ENCODE measurements at regions not wholly inside any gene's neighbourhood (a gene's known extent, or its start where the extent isn't known, plus 50 kb on each side); places are given as distances from the start of the nearest gene placed in this dataset.
"Not testable (repeated sequence)": the region's sequence is repeated elsewhere in the genome, so short reads cannot be mapped to it uniquely, and the experiment has no call there.

DNA sequence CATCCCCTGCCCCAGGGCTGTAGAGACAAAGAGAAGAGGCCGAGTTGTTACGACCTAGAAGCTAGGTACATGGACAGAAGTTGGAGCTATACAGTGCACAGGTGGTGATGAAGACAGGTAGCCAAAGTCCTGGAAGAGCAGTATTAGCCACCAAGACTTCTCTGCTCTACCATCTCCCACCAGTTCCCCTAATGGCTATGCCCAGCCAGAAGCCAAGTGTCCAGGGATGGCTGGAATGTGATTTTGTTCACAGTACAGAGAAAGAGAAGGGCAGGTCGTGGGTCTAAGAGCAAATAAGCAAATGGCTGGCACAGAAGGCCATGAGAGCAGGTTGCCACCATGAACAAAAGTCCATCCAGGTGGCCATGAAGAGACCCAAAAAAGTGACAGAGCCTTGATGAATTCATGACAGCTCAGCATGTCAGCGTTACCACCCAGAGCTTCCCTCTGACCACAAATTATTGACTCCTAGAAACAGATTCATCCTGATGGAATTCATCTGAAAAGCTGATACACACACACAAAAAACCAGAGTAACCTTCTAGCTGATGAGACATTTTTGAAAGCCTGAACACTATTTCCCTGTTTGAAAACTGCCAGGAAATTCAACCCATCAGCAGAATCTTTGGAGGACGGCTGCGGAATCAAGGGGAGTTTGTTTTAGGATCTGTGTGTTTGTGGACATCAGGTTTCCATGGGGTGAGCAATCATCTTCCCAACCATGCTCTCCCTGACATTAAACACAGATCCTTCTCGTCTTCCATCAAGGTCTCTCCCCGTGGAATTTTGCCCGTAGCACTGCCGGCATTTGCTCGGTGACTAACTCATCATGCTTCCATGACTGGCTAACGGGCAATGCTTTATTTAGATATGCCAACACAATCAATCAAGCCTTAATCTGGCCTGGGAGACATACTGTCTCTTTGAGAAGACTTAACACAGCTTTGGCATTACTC lies 906.7 kb upstream of the AUTS2 start:
- DNase-seq, result peak; percentile 98

- DNase-seq, result no peak
Observed at GRCh38 chr7:68692511-68692910, 905.8 kb upstream of the AUTS2 start.

DNA sequence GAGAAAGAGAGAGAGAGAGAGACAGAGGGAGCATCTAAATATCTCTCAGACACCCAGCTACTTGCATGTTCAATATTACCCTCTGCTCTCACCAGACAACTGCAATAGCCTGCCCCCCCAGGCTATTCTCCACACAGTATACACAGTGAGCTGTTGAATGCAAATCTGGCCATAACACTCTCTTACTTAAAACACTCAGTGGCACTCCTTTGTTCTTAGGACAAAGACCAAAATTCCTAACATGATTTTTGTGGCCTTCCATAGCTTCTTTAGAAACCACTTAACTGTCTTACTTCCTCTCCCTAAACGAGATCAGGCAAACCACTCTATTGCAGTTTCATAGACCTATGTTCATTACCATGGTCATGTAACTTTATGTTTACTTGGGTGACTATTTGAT lies 903.6 kb upstream of the AUTS2 start:
- DNase-seq, result no peak

DNA sequence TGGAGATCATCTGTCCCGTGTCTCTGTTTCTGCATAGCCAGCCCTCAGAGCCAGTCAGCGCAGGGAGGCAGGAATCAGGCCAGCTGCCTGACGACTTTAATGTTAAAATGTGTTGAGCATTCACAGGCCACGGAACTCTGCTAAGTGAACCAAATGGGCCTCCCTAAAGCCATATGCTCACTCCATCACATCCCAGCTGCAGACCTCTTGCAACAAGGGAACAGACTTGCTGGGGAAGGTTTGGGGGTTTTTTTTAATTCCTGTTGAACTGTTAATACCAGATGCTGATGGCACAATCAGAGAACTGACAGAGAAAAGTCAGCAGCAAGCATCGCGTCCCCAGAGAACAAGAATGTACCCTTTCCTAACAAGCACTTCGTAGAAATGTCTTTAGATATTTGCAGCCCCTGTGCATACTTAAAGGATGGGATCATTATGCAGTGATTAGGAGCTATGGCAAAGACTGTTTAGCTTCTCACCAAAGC lies 900.4 kb upstream of the AUTS2 start:
- DNase-seq, result no peak

DNA sequence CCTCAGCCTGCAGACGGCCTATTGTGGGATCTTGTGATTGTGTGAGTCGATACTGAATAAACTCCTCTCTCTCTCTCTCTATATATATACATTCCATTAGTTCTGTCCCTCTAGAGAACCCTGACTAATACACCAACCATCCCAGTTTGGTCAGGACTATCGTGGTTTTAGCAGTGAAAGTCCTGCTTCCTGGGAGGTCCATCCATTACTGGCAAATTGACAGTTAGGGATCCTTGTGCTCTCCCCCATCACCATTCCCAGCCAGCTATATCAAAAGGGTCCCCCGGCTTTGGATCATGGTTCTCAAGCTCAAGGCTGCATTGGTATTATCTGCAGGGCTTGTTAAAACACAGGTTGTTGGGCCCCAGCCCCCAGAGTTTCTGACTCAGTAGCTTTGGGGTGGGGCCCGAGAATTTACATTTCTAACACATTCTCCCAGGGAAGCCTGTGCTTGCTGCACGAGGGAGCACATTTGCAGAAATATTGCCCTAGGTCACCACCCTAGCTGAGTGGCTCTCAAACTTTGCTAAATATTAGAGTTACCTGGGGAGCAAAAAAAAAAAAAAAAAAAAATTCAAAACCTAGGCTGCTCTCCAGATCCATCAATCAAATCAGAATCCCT lies 899.1 kb upstream of the AUTS2 start:
- DNase-seq, result peak; percentile 95

DNA sequence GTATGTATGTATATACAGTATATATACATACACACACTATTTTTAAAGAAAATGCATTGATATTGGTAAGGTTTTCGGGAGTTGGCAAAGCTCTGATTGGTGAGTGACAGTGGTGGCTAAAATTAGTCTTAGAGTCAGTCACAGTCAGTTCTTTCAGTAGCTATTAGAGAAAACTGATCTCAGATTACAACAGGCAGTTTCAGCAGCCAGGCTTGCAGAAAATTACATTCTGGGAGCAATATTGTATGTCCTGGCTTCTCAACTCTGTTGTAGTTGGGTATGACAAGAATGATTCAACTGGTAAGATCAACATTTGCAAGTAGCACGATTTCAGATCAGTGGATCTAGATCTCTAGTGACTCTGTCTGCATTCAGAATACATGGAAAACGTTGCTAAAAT lies 897.9 kb upstream of the AUTS2 start:
- no peak for DNase-seq

DNA sequence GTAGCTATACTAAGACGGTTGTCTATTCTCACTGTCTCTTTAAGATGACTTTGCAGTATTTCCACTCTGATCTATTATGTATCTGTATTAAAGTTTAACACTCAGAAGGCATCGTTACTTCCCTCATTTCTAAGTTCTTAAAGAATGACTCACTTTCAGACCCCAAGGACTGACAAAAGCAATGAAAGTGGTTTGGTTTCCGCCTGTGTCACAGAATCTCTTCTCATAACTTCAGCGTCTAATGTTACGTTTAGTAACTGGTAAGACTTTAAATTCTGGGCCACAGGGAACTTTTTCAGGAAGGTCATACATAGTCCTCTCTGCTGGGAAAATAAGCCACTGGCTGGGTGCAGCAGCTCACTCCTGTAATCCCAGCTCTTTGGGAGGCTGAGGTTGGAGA lies 892.0 kb upstream of the AUTS2 start:
- peak; percentile 61 for DNase-seq

DNA sequence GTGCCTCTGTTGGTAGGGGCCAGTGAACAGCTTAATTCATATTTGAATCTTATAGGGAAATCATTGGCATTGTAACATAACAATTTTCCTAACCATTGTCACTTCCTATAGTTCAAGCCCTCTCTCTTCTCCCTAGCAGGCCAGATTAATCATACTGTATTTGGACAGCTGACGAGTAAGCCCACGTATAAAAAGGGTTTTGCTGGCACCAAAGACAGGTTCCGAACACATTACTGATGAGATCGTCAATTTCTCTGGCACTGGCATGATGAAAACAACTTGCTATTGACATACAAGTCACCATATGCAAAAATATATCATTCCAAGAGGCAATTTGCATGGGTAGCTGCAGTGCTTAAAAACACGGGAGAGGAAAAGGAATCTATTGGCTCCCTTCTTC lies 891.1 kb upstream of the AUTS2 start:
- no peak for DNase-seq

- DNase-seq, result no peak
Observed at GRCh38 chr7:68707958-68708357, 890.3 kb upstream of the AUTS2 start.

- no peak for DNase-seq
Observed at GRCh38 chr7:68712956-68713495, 885.2 kb upstream of the AUTS2 start.

DNA sequence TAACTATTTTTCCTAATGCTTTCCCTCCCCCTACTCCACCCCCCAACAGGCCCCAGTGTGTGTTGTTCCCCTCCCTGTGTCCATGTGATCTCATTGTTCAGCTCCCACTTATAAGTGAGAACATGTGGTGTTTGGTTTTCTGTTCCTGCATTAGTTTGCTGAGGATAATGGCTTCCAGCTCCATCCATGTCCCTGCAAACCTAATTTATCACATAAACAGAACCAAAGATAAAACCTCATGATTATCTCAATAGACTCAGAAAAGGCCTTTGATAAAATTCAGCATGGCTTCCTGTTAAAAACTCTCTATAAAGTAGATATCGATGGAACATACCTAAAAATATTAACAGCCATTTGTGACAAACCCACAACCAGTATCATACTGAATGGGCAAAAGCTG lies 884.1 kb upstream of the AUTS2 start:
- DNase-seq, result not testable (repeated sequence)

GRCh38 chr7:68715907-68716306 lies 882.4 kb upstream of the AUTS2 start:
- DNase-seq, result peak; percentile 79

DNA sequence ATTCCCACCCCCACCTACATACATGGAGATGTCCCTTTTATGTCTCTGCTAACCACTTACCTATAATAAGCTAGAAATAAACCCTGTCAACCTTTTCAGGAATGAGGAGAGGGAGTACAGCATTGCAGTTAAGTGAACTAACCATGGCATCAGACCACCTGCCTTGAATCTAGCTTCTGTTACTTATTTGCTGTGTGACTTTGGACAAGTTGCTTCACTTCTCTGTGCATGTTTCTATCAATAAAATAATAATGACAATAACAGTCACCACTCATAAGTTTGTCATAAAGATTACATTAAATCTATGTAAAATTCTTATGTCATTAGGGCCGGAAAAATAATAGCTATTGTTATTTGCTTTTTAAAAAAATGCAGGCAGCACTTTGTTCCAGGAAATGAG lies 881.1 kb upstream of the AUTS2 start:
- DNase-seq, result no peak

DNA sequence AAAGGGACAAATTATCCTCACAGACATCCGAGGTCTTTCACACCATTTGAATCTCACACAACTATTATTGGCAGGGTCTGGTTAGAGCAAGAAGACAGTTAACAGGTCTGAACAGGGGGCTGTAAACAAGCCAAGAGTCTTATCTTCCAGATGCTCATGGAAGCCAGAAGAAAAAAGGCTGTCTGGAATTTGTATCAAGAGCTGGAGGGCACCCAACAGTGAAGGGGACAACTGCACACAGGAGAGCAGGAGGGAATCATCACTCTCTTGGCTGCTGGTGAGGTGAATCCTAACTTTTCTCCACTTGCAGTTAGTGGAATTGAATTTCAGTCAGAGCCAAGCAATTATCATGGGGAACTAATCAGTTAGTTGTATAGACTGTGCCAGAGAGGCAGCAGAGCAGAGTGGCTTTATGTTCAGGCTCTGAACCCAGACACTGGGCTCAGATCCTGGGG lies 880.2 kb upstream of the AUTS2 start:
- no peak for DNase-seq

- DNase-seq, result peak; percentile 91
Observed at GRCh38 chr7:68720697-68721096, 877.6 kb upstream of the AUTS2 start.

DNA sequence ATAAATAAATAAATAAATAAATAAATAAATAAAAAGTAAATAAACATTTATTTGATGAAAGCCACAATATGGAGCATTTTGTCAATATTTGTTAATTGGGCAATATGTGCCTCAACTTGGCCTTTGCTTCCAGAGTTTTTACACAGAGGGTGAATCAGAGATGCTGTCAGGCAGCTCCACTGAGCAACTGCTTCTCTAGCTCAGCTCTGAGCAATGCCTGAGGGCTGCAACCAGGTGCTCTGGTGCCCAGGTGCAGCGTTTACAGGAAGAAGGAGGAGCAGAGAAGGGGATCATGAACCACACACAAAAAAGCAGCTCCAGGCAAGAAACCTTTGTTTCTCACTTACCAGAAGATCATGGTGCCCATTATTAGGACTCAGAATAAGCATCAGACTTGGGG lies 876.2 kb upstream of the AUTS2 start:
- DNase-seq, result no peak

GRCh38 chr7:68724965-68725364 lies 873.3 kb upstream of the AUTS2 start:
- no peak for DNase-seq

DNA sequence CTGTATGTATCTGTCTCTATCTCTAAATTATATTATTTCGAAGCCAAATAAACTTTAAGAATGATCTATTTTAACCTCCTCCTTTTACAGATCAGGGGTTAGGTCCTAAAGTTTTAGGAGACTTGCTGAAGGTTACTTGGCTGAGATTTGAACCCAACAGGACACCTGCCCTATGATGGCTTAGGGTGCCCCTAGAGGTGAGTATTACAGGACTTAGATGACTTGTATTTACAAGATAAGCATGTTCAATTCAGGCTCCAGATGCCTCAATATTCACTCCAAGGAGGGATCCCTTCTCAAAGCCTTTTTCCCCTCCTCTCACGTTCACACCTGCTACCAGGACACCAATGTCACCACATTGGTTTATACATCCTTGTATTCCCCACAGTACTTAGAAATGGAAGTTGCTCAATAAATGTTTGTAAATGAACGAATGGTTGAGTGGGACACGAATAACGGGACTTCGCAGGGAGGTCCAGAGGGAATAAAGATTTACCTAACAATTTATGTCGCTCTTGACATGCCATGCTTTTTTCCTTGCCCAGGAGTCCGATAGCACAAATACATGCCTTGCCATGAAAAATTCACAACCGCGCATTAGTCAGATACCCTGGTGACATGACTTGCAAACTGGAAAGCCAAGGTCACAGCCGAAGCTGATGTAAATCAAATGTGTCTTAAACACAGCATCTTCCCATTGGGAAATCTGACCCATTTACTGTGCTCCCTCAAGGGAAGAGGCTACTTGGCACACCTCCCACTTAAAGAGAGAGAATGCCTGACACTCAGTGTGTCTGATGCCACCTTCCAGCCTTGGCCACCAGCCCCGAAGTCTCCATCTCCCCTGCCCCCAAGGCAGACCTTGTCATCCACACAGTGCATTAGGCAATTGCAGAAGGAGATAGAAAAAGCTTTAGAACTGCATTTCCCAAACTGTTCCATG lies 872.2 kb upstream of the AUTS2 start:
- DNase-seq, result no peak

GRCh38 chr7:68728720-68729119 lies 869.6 kb upstream of the AUTS2 start:
- not testable (repeated sequence) for DNase-seq

- DNase-seq, result no peak
Observed at GRCh38 chr7:68729371-68729770, 868.9 kb upstream of the AUTS2 start.

- no peak for DNase-seq
Observed at GRCh38 chr7:68730194-68730593, 868.1 kb upstream of the AUTS2 start.

DNA sequence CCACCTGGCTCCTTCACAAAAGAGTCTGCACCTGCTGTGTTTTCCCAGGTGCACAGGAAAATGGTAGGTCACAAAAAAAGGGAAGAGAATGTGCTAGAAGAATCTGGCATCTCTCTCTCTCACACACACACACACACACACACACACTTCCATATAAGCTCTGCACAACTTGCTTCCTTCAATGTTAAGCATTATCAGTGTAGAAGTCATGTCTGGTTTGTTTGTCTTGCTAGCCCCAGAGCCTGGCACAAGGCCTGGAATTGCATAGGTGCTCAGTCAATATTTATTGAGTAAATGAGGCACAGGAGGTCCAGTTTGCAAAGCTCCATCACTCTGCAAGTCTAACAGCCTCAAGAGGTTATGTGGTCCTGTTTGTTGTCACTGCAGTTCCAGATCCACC lies 867.3 kb upstream of the AUTS2 start:
- DNase-seq, result no peak

All from NCI-H226 (cell line).